A673 (cell line): ENCODE measurements at regions not wholly inside any gene's neighbourhood (a gene's known extent, or its start where the extent isn't known, plus 50 kb on each side); places are given as distances from the start of the nearest gene placed in this dataset.

ENCODE experiments used
- BruUV-seq: library from RNA; stranded (reverse); fragments of 400-500 nt; replicated peaks from 2 replicates; lab custom pipeline; 2021; lab: Mats Ljungman, UMichigan
- CTCF ChIA-PET: fragments of 300-600 bp; sonication (Branson Sonifier 250); formaldehyde crosslinking; loops from one replicate; lab custom pipeline; 2022; ENCODE audit warnings: antibody characterized with exemption; lab: Charles Lee
- POLR2A ChIA-PET: fragments of 300-600 bp; sonication (Branson Sonifier 250); formaldehyde crosslinking; loops from one replicate; lab custom pipeline; 2022; ENCODE audit warnings: antibody characterized with exemption; ENCODE audit not compliant: low non-redundant PET; lab: Charles Lee
- DNase-seq: peaks from one replicate; pipeline ENCODE4 v3.0.0-alpha.2; 2015; ENCODE audit warnings: low spot score
- H3K27ac ChIP-seq: fragments of 200-600 bp; sonication (generic); 2 replicates; pipeline ENCODE4 v1.5.1; 2016; ENCODE audit warnings: mixed run types, low read depth, mild to moderate bottlenecking, mixed read lengths, antibody characterized with exemption, low read length; ENCODE audit not compliant: poor library complexity, severe bottlenecking
- H3K27me3 ChIP-seq: fragments of 200-600 bp; sonication (generic); replicated peaks from 2 replicates; pipeline ENCODE4 v1.6.1; 2017; ENCODE audit warnings: mixed run types, low read depth, mild to moderate bottlenecking, mixed read lengths, antibody characterized with exemption, low read length; ENCODE audit not compliant: insufficient read depth, poor library complexity
- H3K36me3 ChIP-seq: fragments of 200-600 bp; sonication (generic); 2 replicates; pipeline ENCODE4 v1.6.1; 2016; ENCODE audit warnings: mixed run types, mild to moderate bottlenecking, mixed read lengths, antibody characterized with exemption, low read length; ENCODE audit not compliant: insufficient read depth, poor library complexity, severe bottlenecking
- H3K4me1 ChIP-seq: fragments of 200-600 bp; sonication (generic); 2 replicates; pipeline ENCODE4 v1.6.1; 2017; ENCODE audit warnings: mixed run types, mild to moderate bottlenecking, mixed read lengths, antibody characterized with exemption, low read length; ENCODE audit not compliant: insufficient read depth, poor library complexity, severe bottlenecking
- H3K4me3 ChIP-seq: fragments of 200-600 bp; sonication (generic); 2 replicates; pipeline ENCODE4 v1.5.1; 2016; ENCODE audit warnings: low read depth, mixed run types, mild to moderate bottlenecking, mixed read lengths, low read length; ENCODE audit not compliant: poor library complexity, severe bottlenecking
- H3K9me3 ChIP-seq: fragments of 200-600 bp; sonication (generic); 2 replicates; pipeline ENCODE4 v1.6.1; 2016; ENCODE audit warnings: mixed run types, low read depth, mild to moderate bottlenecking, mixed read lengths, antibody characterized with exemption, low read length; ENCODE audit not compliant: poor library complexity, severe bottlenecking
- CTCF ChIP-seq: fragments of 300-800, 200-600 bp; sonication (generic); conservative IDR thresholded peaks from 2 replicates; pipeline ENCODE4 v1.5.1; 2017; ENCODE audit warnings: low read depth, mild to moderate bottlenecking, antibody characterized with exemption, low read length, moderate library complexity, mixed read lengths
- EZH2 ChIP-seq: fragments of 200-600 bp; sonication (generic); IDR thresholded peaks from 2 replicates; pipeline ENCODE4 v1.6.1; 2017; ENCODE audit warnings: borderline replicate concordance, low read depth, mild to moderate bottlenecking, mixed read lengths, antibody characterized with exemption, low read length; ENCODE audit not compliant: poor library complexity, severe bottlenecking
- intact Hi-C: fragments of 100-400 bp; cut with micrococcal nuclease; formaldehyde crosslinking; loops from one replicate; pipeline ENCODE4 v1.10.0; 2022; ENCODE audit not compliant: unreplicated experiment

GRCh38 chr9:86503942-86504341, 149.7 kb upstream of the TUT7 start:
- Histone ChIP-seq H3K27me3 (no peaks in the 10 kb centered on the region), H3K9me3 (no peaks in the 10 kb centered on the region), H3K36me3 (no peaks in the 10 kb centered on the region), H3K27ac (no peak overlapping the region), H3K4me3 (no peak overlapping the region), H3K4me1 (no peaks in the 10 kb centered on the region)
- ChIA-PET POLR2A (no interaction called here), CTCF (no interaction called here)
- no peak for TF ChIP-seq EZH2
- TF ChIP-seq CTCF, result no peak
- no TSS peak for BruUV-seq
- intact Hi-C loops, result no loop called here
- DNase-seq, result no peak

- ChIA-PET POLR2A (no interaction called here), CTCF (no interaction called here)
- BruUV-seq, result no TSS peak
- TF ChIP-seq CTCF (no peak), EZH2 (no peak)
- H3K27me3 ChIP-seq, result no peaks in the 10 kb centered on the region
- H3K36me3 ChIP-seq, result no peaks in the 10 kb centered on the region
- H3K4me1 ChIP-seq, result no peaks in the 10 kb centered on the region
- H3K4me3 ChIP-seq, result no peak overlapping the region
- DNase-seq, result no peak
- H3K9me3 ChIP-seq, result no peaks in the 10 kb centered on the region
- H3K27ac ChIP-seq, result no peak overlapping the region
- intact Hi-C loops, result no loop called here
Measured at GRCh38 chr9:86503314-86503713, 149.1 kb upstream of the TUT7 start.

GRCh38 chr9:86500667-86501435, 146.6 kb upstream of the TUT7 start:
- no peaks in the 10 kb centered on the region for H3K4me1 ChIP-seq
- no TSS peak for BruUV-seq
- TF ChIP-seq EZH2 (no peak), CTCF (no peak)
- intact Hi-C loops, result no loop called here
- H3K27ac ChIP-seq, result no peak overlapping the region
- H3K9me3 ChIP-seq, result no peaks in the 10 kb centered on the region
- no peak overlapping the region for H3K4me3 ChIP-seq
- H3K36me3 ChIP-seq, result no peaks in the 10 kb centered on the region
- ChIA-PET CTCF (no interaction called here), POLR2A (no interaction called here)
- no peaks in the 10 kb centered on the region for H3K27me3 ChIP-seq
- no peak for DNase-seq
